IMR-90 (cell line): ENCODE measurements at regions not wholly inside any gene's neighbourhood (a gene's known extent, or its start where the extent isn't known, plus 50 kb on each side); places are given as distances from the start of the nearest gene placed in this dataset.

Source experiments
- ATAC-seq: fragments of 200-7000 bp; cut with Tn5 transposase; 2 replicates; pipeline ENCODE4 v1.9.1; 2020; ENCODE audit warnings: low read depth, mild to moderate bottlenecking, moderate library complexity
- BruUV-seq: library from RNA; stranded (reverse); fragments of 400-500 nt; replicated peaks from 2 replicates; lab custom pipeline; 2021; lab: Mats Ljungman, UMichigan
- CTCF ChIA-PET: fragments of 300-600 bp; formaldehyde crosslinking; extraction: SDS; loops from one replicate; lab custom pipeline; 2021; ENCODE audit warnings: antibody characterized with exemption; lab: Yijun Ruan, JAX
- POLR2A ChIA-PET: fragments of 300-600 bp; sonication (Branson Sonifier 250); formaldehyde crosslinking; loops from one replicate; lab custom pipeline; 2022; ENCODE audit warnings: antibody characterized with exemption; ENCODE audit not compliant: unreplicated experiment; lab: Charles Lee
- DNase-seq: peaks from one replicate; pipeline ENCODE4 v3.0.0; 2013
- H2AFZ ChIP-seq: replicated peaks from 2 replicates; pipeline ENCODE3; 2013; ENCODE audit warnings: low read length, mild to moderate bottlenecking; ENCODE audit not compliant: poor library complexity
- H2AK5ac ChIP-seq: 2 replicates; pipeline ENCODE4 v1.6.1; 2013; ENCODE audit warnings: low read depth, low read length, inconsistent platforms
- H2AK9ac ChIP-seq: replicated peaks from 2 replicates; pipeline ENCODE3; 2013; ENCODE audit warnings: mild to moderate bottlenecking, low read depth, low read length, moderate library complexity; ENCODE audit not compliant: poor library complexity
- H2BK120ac ChIP-seq: 2 replicates; pipeline ENCODE4 v1.6.1; 2013; ENCODE audit warnings: low read depth, low read length, inconsistent platforms
- H2BK15ac ChIP-seq: 3 replicates; pipeline ENCODE4 v1.6.1; 2013; ENCODE audit warnings: low read depth, low read length, inconsistent platforms
- H2BK20ac ChIP-seq: 2 replicates; pipeline ENCODE4 v1.6.1; 2013; ENCODE audit warnings: low read depth, mild to moderate bottlenecking, inconsistent platforms, low read length, moderate library complexity
- H2BK5ac ChIP-seq: 2 replicates; pipeline ENCODE4 v1.6.1; 2013; ENCODE audit warnings: mild to moderate bottlenecking, low read depth, low read length, inconsistent platforms; ENCODE audit not compliant: poor library complexity, severe bottlenecking
- H3K14ac ChIP-seq: replicated peaks from 2 replicates; pipeline ENCODE4 v1.6.1; 2013; ENCODE audit warnings: low read depth, low read length, inconsistent platforms
- H3K18ac ChIP-seq: 2 replicates; pipeline ENCODE4 v1.6.1; 2013; ENCODE audit warnings: low read depth, low read length, control low read depth
- H3K23ac ChIP-seq: 2 replicates; pipeline ENCODE4 v1.6.1; 2013; ENCODE audit warnings: low read depth, low read length, inconsistent platforms
- H3K27ac ChIP-seq: 2 replicates; pipeline ENCODE4 v1.5.1; 2013; ENCODE audit warnings: mild to moderate bottlenecking, control low read depth, low read length; ENCODE audit not compliant: insufficient read depth
- H3K27me3 ChIP-seq: 2 replicates; pipeline ENCODE4 v1.6.1; 2013; ENCODE audit warnings: low read length; ENCODE audit not compliant: control insufficient read depth, insufficient read depth
- H3K36me3 ChIP-seq: 2 replicates; pipeline ENCODE4 v1.6.1; 2013; ENCODE audit warnings: low read length, mixed read lengths; ENCODE audit not compliant: control insufficient read depth, insufficient read depth
- H3K4ac ChIP-seq: 2 replicates; pipeline ENCODE4 v1.6.1; 2013; ENCODE audit warnings: low read depth, low read length, inconsistent platforms
- H3K4me1 ChIP-seq: 2 replicates; pipeline ENCODE4 v1.6.1; 2013; ENCODE audit warnings: low read length, mixed read lengths; ENCODE audit not compliant: control insufficient read depth, insufficient read depth
- H3K4me2 ChIP-seq: 2 replicates; pipeline ENCODE4 v1.6.1; 2013; ENCODE audit warnings: low read depth, mild to moderate bottlenecking, control low read depth, low read length, moderate library complexity
- H3K4me3 ChIP-seq: 2 replicates; pipeline ENCODE4 v1.5.1; 2013; ENCODE audit warnings: low read depth, mild to moderate bottlenecking, control low read depth, low read length, moderate library complexity; ENCODE audit not compliant: insufficient read depth
- H3K56ac ChIP-seq: 2 replicates; pipeline ENCODE4 v1.6.1; 2013; ENCODE audit warnings: low read length, inconsistent platforms; ENCODE audit not compliant: insufficient read depth; ENCODE audit errors: extremely low read depth
- H3K79me1 ChIP-seq, 2 experiments: 2 replicates each; pipeline ENCODE4 v1.6.1; 2013; ENCODE audit warnings: low read length in 2 of 2, inconsistent platforms in 1 of 2, low read depth in 1 of 2
- H3K9ac ChIP-seq: 2 replicates; pipeline ENCODE4 v1.6.1; 2013; ENCODE audit warnings: low read depth, low read length, control low read depth
- H3K9me1 ChIP-seq: 2 replicates; pipeline ENCODE4 v1.6.1; 2013; ENCODE audit warnings: low read length, inconsistent platforms; ENCODE audit not compliant: insufficient read depth
- H3K9me3 ChIP-seq: 2 replicates; pipeline ENCODE4 v1.6.1; 2013; ENCODE audit warnings: low read length; ENCODE audit not compliant: control insufficient read depth, insufficient read depth
- H4K20me1 ChIP-seq: 2 replicates; pipeline ENCODE4 v1.6.1; 2013; ENCODE audit warnings: low read length, inconsistent platforms; ENCODE audit not compliant: insufficient read depth
- H4K5ac ChIP-seq: 2 replicates; pipeline ENCODE4 v1.6.1; 2013; ENCODE audit warnings: mild to moderate bottlenecking, low read depth, low read length, control low read depth
- H4K8ac ChIP-seq, 2 experiments: 2 replicates each; pipeline ENCODE4 v1.6.1; 2013; ENCODE audit warnings: low read depth in 2 of 2, low read length in 2 of 2, control low read depth in 1 of 2, inconsistent platforms in 1 of 2
- H4K91ac ChIP-seq: 2 replicates; pipeline ENCODE4 v1.6.1; 2013; ENCODE audit warnings: low read depth, low read length, inconsistent platforms; ENCODE audit not compliant: insufficient read depth
- CEBPB ChIP-seq: IDR thresholded peaks from 2 replicates; pipeline ENCODE4 v1.6.1; 2012; ENCODE audit warnings: low read depth, low read length, improper control_type of control experiment
- FOS ChIP-seq: fragments of 150-350 bp; IDR thresholded peaks from 2 replicates; pipeline ENCODE4 v1.6.1; 2016; ENCODE audit warnings: low read depth, low read length
- MXI1 ChIP-seq: IDR thresholded peaks from 2 replicates; pipeline ENCODE4 v1.6.1; 2012; ENCODE audit warnings: low read depth, mild to moderate bottlenecking, low read length, moderate library complexity, borderline replicate concordance
- NFE2L2 ChIP-seq: fragments of 150-350 bp; IDR thresholded peaks from 2 replicates; pipeline ENCODE4 v1.6.1; 2016; ENCODE audit warnings: low read depth, mild to moderate bottlenecking, low read length
- RCOR1 ChIP-seq: IDR thresholded peaks from 2 replicates; pipeline ENCODE4 v1.6.1; 2012; ENCODE audit warnings: mild to moderate bottlenecking, low read length, improper control_type of control experiment; ENCODE audit not compliant: insufficient replicate concordance
- WGBS, 2 experiments: methylation state at CpG; one replicate each; pipeline versions ENCODE4 v1.1.5 to v1.1.7; 2013; ENCODE audit warnings: missing lambda C conversion rate in 2 of 2; ENCODE audit not compliant: insufficient read length in 1 of 2; ENCODE audit errors: extremely low coverage in 2 of 2; 5-methylcytosine and 5-hydroxymethylcytosine counted together
- dilution Hi-C: fragments of 300-500 bp; cut with HindIII; formaldehyde crosslinking; loops from one replicate; pipeline ENCODE4 v1.14.3; 2018; ENCODE audit warnings: low sequenced_read_pairs; ENCODE audit not compliant: unreplicated experiment
- in situ Hi-C: fragments of 300-500 bp; cut with MboI; formaldehyde crosslinking; loops from 3 replicates; pipeline ENCODE4 v1.14.3; 2019; ENCODE audit warnings: low sequenced_read_pairs, inconsistent platforms, mixed read lengths
- intact Hi-C: fragments of 100-400 bp; cut with micrococcal nuclease; formaldehyde crosslinking; loops from 2 replicates; pipeline ENCODE4 v1.10.0; 2022
- TF ChIP-seq, protein P1 (sequence below): conservative IDR thresholded peaks from 2 replicates; pipeline ENCODE4 v1.5.1; 2012; ENCODE audit warnings: mild to moderate bottlenecking, low read depth, low read length, improper control_type of control experiment

DNA sequence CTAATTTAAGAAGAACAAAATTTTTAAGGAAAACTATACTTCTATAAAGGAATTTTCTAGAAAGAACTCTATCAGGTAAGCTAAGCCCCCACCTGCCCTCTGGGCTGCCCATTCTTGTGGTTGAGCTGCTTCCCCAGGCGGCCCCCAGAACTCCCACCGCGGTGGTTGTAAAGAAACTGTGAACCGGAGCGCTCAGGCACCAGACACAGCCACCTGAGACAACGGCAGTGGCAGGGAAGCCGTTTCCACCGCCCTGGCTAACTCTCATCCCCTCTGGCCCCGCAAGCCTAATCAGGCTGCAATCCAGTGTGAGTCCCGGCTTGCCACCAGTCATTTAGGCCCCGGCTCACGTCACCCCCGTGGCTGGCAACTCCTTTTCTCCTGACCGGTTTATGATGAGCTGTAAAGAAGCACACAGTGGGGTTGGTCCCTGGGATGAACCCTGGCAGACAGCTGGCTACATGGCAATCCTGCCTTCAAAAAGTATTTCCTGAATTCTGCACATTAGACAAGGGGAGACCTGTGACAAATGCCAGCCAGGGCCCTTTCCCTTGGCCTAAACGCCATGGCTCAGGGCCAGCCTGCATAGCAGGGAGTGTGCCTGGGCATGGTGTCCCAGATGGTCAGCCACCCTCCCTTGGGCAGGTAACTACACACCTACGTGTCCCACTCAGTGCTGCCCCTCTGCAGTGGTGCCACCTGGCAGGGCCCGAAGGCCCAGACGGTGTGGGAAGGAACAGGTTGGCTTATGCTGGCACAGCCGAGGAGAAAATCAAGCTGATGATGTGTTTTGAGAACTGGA is 63.8 kb upstream of the GPR31 start:
- Histone ChIP-seq H4K8ac (no peak overlapping the region), H2AK9ac (no peak overlapping the region), H2BK20ac (no peak overlapping the region), H2BK15ac (no peak overlapping the region), H3K27me3 (no peaks in the 10 kb centered on the region), H3K18ac (no peak overlapping the region), H4K91ac (no peak overlapping the region), H3K4ac (no peak overlapping the region), H3K36me3 (no peaks in the 10 kb centered on the region), H3K23ac (no peak overlapping the region), H2BK120ac (no peak overlapping the region), H3K9me3 (peaks cover 5% of the 10 kb centered on the region; the same call in 1 of the 2 replicates), H3K56ac (no peak overlapping the region), H3K4me3 (no peak overlapping the region), H3K9ac (no peak overlapping the region), H3K4me2 (no peak overlapping the region), H3K14ac (no peak overlapping the region), H3K4me1 (no peaks in the 10 kb centered on the region), H4K5ac (no peak overlapping the region), H4K20me1 (no peaks in the 10 kb centered on the region), H3K27ac (no peak overlapping the region), H2AK5ac (no peak overlapping the region), H3K79me1 (no peaks in the 10 kb centered on the region), H2BK5ac (no peak overlapping the region), H2AFZ (no peak overlapping the region), H3K9me1 (no peaks in the 10 kb centered on the region)
- ChIA-PET CTCF (no interaction called here), POLR2A (no interaction called here)
- dilution Hi-C loops, result no loop called here
- no TSS peak for BruUV-seq
- no peak for ATAC-seq
- no CpG with 5 or more reads among the region's 19 CpGs for WGBS, 2 experiments
- no peak for DNase-seq
- intact Hi-C loops, result loop anchor here (2.0 kb wide), 1 partner anchor 61 kb away; no protein-coding TSS in a partner anchor
- TF ChIP-seq FOS (no peak), CEBPB (no peak), MXI1 (no peak), NFE2L2 (no peak), RCOR1 (no peak)
- TF ChIP-seq, protein P1, sequence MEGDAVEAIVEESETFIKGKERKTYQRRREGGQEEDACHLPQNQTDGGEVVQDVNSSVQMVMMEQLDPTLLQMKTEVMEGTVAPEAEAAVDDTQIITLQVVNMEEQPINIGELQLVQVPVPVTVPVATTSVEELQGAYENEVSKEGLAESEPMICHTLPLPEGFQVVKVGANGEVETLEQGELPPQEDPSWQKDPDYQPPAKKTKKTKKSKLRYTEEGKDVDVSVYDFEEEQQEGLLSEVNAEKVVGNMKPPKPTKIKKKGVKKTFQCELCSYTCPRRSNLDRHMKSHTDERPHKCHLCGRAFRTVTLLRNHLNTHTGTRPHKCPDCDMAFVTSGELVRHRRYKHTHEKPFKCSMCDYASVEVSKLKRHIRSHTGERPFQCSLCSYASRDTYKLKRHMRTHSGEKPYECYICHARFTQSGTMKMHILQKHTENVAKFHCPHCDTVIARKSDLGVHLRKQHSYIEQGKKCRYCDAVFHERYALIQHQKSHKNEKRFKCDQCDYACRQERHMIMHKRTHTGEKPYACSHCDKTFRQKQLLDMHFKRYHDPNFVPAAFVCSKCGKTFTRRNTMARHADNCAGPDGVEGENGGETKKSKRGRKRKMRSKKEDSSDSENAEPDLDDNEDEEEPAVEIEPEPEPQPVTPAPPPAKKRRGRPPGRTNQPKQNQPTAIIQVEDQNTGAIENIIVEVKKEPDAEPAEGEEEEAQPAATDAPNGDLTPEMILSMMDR, result no peak
- in situ Hi-C loops, result loop anchor here (25.0 kb wide), 1 partner anchor 666 kb away; no protein-coding TSS in a partner anchor
